ENCODE measurements at regions not wholly inside any gene's neighbourhood (a gene's known extent, or its start where the extent isn't known, plus 50 kb on each side); places are given as distances from the start of the nearest gene placed in this dataset.

DNA sequence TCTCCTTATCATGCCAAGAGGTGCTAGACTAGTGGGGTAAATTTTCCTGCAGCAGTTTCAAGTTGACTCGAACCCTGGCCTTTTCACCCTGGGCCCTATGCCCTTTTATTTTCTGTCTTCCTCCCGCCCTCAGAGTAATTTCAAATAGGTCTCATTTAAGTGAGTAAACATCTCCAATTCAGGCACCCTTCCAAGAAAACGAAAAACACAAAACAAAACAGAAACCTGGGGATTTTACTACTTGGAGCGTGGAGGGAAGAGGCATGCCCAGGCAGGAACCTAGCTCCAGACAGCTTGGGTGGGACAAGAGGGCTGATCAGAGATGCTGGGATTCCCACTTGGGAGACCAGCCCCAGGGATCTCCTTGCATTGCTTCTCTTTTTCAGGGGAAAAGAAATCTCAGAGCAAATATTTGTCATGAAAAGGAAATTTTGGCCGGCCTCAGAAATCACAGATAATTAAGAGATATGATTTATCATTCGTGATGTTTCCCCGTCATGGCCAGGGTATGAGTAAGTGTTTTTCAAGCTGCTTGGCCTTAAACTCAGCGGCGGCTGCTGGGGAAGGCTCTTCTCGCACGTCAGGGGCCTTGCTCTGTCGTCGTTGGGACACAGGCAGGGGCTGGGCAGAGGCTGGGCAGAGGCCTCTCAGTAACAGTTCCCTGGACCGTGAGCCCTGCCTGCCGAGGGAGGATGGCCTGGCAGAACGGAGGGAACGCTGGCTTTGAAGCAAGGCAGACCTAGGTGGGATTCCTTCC lies 248.6 kb upstream of the KLF4 start:
- peak overlapping the region; percentile 13 for H2AFZ ChIP-seq (ENCODE audit: low read depth, low read length)
- H3K9ac ChIP-seq (replicated peaks; ENCODE audit: extremely low read depth, insufficient read depth, low read length), result no peak overlapping the region
- H3K9me3 ChIP-seq (replicated peaks; ENCODE audit: control insufficient read depth, insufficient read depth, low read length), result no peaks in the 10 kb centered on the region
- ChIA-PET POLR2A (no interaction called here), CTCF (no interaction called here)
- DNase-seq (ENCODE audit: low read depth, low spot score) (peak; percentile 44), FAIRE-seq (no peak)
- BruUV-seq (replicated peaks), result no TSS peak
- H3K36me3 ChIP-seq (ENCODE audit: control insufficient read depth in 2 of 2, extremely low read depth in 1 of 2, insufficient read depth in 2 of 2, low read length in 2 of 2), result no peaks in the 10 kb centered on the region
- H4K20me1 ChIP-seq (replicated peaks; ENCODE audit: control insufficient read depth, extremely low read depth, insufficient read depth, low read length), result no peaks in the 10 kb centered on the region
- H3K4me2 ChIP-seq (ENCODE audit: insufficient read depth, low read length), result no peak overlapping the region
- no peak overlapping the region for H3K27ac ChIP-seq (ENCODE audit: insufficient read depth, low read depth, low read length)
- TF ChIP-seq, protein P1, sequence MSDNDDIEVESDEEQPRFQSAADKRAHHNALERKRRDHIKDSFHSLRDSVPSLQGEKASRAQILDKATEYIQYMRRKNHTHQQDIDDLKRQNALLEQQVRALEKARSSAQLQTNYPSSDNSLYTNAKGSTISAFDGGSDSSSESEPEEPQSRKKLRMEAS (IDR thresholded peaks at IDR 0.05; ENCODE audit: insufficient read depth, insufficient read length), result no peak
- TF ChIP-seq GATA2 (IDR thresholded peaks at IDR 0.05; ENCODE audit: insufficient read depth, insufficient read length, low read depth, low read length), result no peak
- TF ChIP-seq POLR2A (IDR thresholded peaks at IDR 0.05; ENCODE audit: low read depth, low read length), result no peak
- no peak for TF ChIP-seq MYC (IDR thresholded peaks at IDR 0.05; ENCODE audit: low read depth, low read length)
- no peak for TF ChIP-seq POLR2AphosphoS5 (IDR thresholded peaks at IDR 0.05; ENCODE audit: insufficient read depth, low read depth, low read length)
- no peak for TF ChIP-seq JUN (IDR thresholded peaks at IDR 0.05; ENCODE audit: borderline replicate concordance, insufficient read depth, insufficient read length, low read depth)
- TF ChIP-seq, protein P2, sequence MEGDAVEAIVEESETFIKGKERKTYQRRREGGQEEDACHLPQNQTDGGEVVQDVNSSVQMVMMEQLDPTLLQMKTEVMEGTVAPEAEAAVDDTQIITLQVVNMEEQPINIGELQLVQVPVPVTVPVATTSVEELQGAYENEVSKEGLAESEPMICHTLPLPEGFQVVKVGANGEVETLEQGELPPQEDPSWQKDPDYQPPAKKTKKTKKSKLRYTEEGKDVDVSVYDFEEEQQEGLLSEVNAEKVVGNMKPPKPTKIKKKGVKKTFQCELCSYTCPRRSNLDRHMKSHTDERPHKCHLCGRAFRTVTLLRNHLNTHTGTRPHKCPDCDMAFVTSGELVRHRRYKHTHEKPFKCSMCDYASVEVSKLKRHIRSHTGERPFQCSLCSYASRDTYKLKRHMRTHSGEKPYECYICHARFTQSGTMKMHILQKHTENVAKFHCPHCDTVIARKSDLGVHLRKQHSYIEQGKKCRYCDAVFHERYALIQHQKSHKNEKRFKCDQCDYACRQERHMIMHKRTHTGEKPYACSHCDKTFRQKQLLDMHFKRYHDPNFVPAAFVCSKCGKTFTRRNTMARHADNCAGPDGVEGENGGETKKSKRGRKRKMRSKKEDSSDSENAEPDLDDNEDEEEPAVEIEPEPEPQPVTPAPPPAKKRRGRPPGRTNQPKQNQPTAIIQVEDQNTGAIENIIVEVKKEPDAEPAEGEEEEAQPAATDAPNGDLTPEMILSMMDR (IDR thresholded peaks at IDR 0.05; ENCODE audit: extremely low read depth in 1 of 2, insufficient read depth in 1 of 2, low read depth in 1 of 2, low read length in 2 of 2), result no peak
- TF ChIP-seq FOS (IDR thresholded peaks at IDR 0.05; ENCODE audit: borderline replicate concordance, insufficient read depth, low read length), result no peak
- TF ChIP-seq EZH2 (IDR thresholded peaks at IDR 0.05; ENCODE audit: borderline replicate concordance, low read depth, low read length, severe bottlenecking), result no peak
- peaks cover 7% of the 10 kb centered on the region for H3K4me1 ChIP-seq (ENCODE audit: control insufficient read depth, extremely low read depth, insufficient read depth, low read length)
- H3K79me2 ChIP-seq (ENCODE audit: control insufficient read depth, insufficient read depth, low read length), result no peaks in the 10 kb centered on the region
- no peaks in the 10 kb centered on the region for H3K27me3 ChIP-seq (ENCODE audit: control insufficient read depth in 2 of 2, insufficient read depth in 2 of 2, low read length in 2 of 2)
- dilution Hi-C loops (cut with MboI; ENCODE audit: extremely low pct_ligation_motif_present, low sequenced_read_pairs), result no loop called here
- intact Hi-C loops (cut with micrococcal nuclease), result no loop called here
- no peak overlapping the region for H3K4me3 ChIP-seq (replicated peaks in 1 of 3; ENCODE audit: insufficient read depth in 1 of 3, low read depth in 1 of 3, low read length in 3 of 3)
- H3K9me1 ChIP-seq (replicated peaks; ENCODE audit: control insufficient read depth, extremely low read depth, insufficient read depth, low read length), result no peaks in the 10 kb centered on the region

Data from endothelial cell of umbilical vein (primary cell).